ENCODE measurements at regions not wholly inside any gene's neighbourhood (a gene's known extent, or its start where the extent isn't known, plus 50 kb on each side); places are given as distances from the start of the nearest gene placed in this dataset.
"Not testable (repeated sequence)": the region's sequence is repeated elsewhere in the genome, so short reads cannot be mapped to it uniquely, and the experiment has no call there.

DNA sequence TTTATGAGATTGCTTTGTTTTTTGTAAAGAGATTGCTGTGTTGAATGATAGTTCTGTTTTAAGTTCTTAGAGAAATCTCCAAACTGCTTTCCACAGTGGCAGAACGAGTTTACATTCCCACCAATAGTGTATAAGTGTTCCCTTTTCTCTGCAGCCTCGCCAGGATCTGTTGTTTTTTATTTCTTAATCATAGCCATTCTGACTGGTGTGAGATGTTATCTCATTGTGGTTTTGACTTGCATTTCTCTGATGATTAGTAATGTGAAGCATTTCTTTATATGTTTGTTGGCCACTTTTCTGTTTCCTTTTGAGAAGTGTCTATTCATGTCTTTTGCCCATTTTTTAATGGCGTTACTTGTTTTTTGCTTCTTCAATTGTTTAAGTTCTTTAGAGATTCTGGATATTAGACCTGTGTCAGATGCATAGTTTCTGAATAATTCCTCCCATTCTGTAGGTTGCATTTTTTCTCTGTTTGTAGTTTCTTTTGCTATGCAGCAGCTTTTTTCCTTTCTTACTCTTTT lies 74.3 kb upstream of the NBPF12 start:
- H4K20me1 ChIP-seq (ENCODE audit: control insufficient read depth, insufficient read depth, insufficient read length); H2AK5ac ChIP-seq (ENCODE audit: insufficient read length, low read length); H2BK120ac ChIP-seq (ENCODE audit: low read depth, low read length, poor library complexity, severe bottlenecking); H3K18ac ChIP-seq (ENCODE audit: insufficient read length, low read depth, low read length); H4K91ac ChIP-seq (ENCODE audit: insufficient read length, low read depth, low read length); H3K36me3 Mint-ChIP-seq (ENCODE audit: insufficient read depth in 1 of 3, low read depth in 3 of 3); H3K79me2 ChIP-seq (ENCODE audit: insufficient read depth, low read length); H3T11ph ChIP-seq (ENCODE audit: low read length); H2BK5ac ChIP-seq (ENCODE audit: insufficient read length, low read length); H3K4ac ChIP-seq (ENCODE audit: low read depth, low read length); H3K23ac ChIP-seq (ENCODE audit: insufficient read length, low read depth, low read length); H3K56ac ChIP-seq (ENCODE audit: insufficient read length, low read depth, low read length); H3K4me3 Mint-ChIP-seq; H3K14ac ChIP-seq (ENCODE audit: insufficient read depth, low read length); H3K9ac ChIP-seq (ENCODE audit: extremely low read depth, insufficient read length, low read length); H3K27me3 Mint-ChIP-seq (ENCODE audit: low read depth); H2BK12ac ChIP-seq (ENCODE audit: insufficient read length, low read depth, low read length); DNase-seq; H3K9me3 Mint-ChIP-seq; H4K5ac ChIP-seq (ENCODE audit: insufficient read length, low read depth, low read length); H2BK20ac ChIP-seq (ENCODE audit: low read depth, low read length, poor library complexity, severe bottlenecking); H3K79me1 ChIP-seq (ENCODE audit: insufficient read depth, low read depth, low read length, poor library complexity, severe bottlenecking); H3K27ac Mint-ChIP-seq; H2BK15ac ChIP-seq (ENCODE audit: low read depth, low read length); H3K9me3 ChIP-seq (ENCODE audit: control insufficient read depth, low read depth, low read length); H3K4me1 ChIP-seq (ENCODE audit: insufficient read depth, low read length); H2AFZ ChIP-seq (ENCODE audit: low read length); H3K4me1 Mint-ChIP-seq; H3K23me2 ChIP-seq (ENCODE audit: insufficient read length, low read depth, low read length, poor library complexity, severe bottlenecking); H3K4me2 ChIP-seq (ENCODE audit: insufficient read depth, insufficient read length, low read length); H3K27me3 ChIP-seq (ENCODE audit: insufficient read depth, low read length); H4K8ac ChIP-seq (replicated peaks; ENCODE audit: insufficient read length, low read depth, low read length); H3K27ac ChIP-seq (ENCODE audit: insufficient read length, low read depth, low read length): not testable (repeated sequence)
- no CpG with 5 or more reads among the region's 3 CpGs for WGBS (ENCODE audit: extremely low coverage, insufficient read length, low lambda C conversion rate)

DNA sequence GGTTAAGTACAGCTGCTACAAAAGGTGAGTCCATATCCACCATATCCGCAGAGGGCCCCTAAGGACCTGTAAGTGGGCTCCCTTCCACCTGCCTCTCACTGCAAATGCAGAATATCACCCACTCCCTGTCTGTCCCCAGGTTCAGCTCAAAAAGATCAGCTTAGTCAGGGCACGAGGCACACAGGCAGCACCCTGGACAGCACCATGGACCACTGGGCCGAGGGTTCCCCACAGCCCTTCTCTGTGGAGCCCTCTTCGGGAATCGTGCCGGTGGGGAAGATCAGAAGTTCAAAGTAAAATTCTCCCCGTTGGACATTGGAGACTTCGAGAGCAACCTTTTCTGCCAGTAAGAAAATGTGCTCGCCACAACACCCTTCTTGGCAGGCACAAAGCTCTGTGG lies 85.0 kb upstream of the NBPF12 start:
- not testable (repeated sequence) for H2BK120ac ChIP-seq (ENCODE audit: low read depth, low read length, poor library complexity, severe bottlenecking); H3K27ac ChIP-seq (ENCODE audit: insufficient read length, low read depth, low read length); H3K23ac ChIP-seq (ENCODE audit: insufficient read length, low read depth, low read length); H2BK20ac ChIP-seq (ENCODE audit: low read depth, low read length, poor library complexity, severe bottlenecking); H2BK5ac ChIP-seq (ENCODE audit: insufficient read length, low read length); H3K36me3 Mint-ChIP-seq (ENCODE audit: insufficient read depth in 1 of 3, low read depth in 3 of 3); H3K9ac ChIP-seq (ENCODE audit: extremely low read depth, insufficient read length, low read length); H3K23me2 ChIP-seq (ENCODE audit: insufficient read length, low read depth, low read length, poor library complexity, severe bottlenecking); DNase-seq; H3K27me3 ChIP-seq (ENCODE audit: insufficient read depth, low read length); H3K56ac ChIP-seq (ENCODE audit: insufficient read length, low read depth, low read length); H3T11ph ChIP-seq (ENCODE audit: low read length); H2BK12ac ChIP-seq (ENCODE audit: insufficient read length, low read depth, low read length); H3K27ac Mint-ChIP-seq; H3K9me3 ChIP-seq (ENCODE audit: control insufficient read depth, low read depth, low read length); H3K4me2 ChIP-seq (ENCODE audit: insufficient read depth, insufficient read length, low read length); H3K79me2 ChIP-seq (ENCODE audit: insufficient read depth, low read length); H3K4me1 Mint-ChIP-seq; H4K5ac ChIP-seq (ENCODE audit: insufficient read length, low read depth, low read length); H3K79me1 ChIP-seq (ENCODE audit: insufficient read depth, low read depth, low read length, poor library complexity, severe bottlenecking); H4K8ac ChIP-seq (replicated peaks; ENCODE audit: insufficient read length, low read depth, low read length); H2BK15ac ChIP-seq (ENCODE audit: low read depth, low read length); H3K4me3 Mint-ChIP-seq; H3K27me3 Mint-ChIP-seq (ENCODE audit: low read depth); H3K9me3 Mint-ChIP-seq; H4K20me1 ChIP-seq (ENCODE audit: control insufficient read depth, insufficient read depth, insufficient read length); H2AK5ac ChIP-seq (ENCODE audit: insufficient read length, low read length); H3K18ac ChIP-seq (ENCODE audit: insufficient read length, low read depth, low read length); H3K4ac ChIP-seq (ENCODE audit: low read depth, low read length); H2AFZ ChIP-seq (ENCODE audit: low read length); H3K4me1 ChIP-seq (ENCODE audit: insufficient read depth, low read length); H4K91ac ChIP-seq (ENCODE audit: insufficient read length, low read depth, low read length); H3K14ac ChIP-seq (ENCODE audit: insufficient read depth, low read length)
- no CpG with 5 or more reads among the region's 9 CpGs for WGBS (ENCODE audit: extremely low coverage, insufficient read length, low lambda C conversion rate)
